ENCODE measurements at regions not wholly inside any gene's neighbourhood (a gene's known extent, or its start where the extent isn't known, plus 50 kb on each side); places are given as distances from the start of the nearest gene placed in this dataset.

GRCh38 chr21:15498455-15498854, 231.3 kb upstream of the USP25 start:
- TF ChIP-seq FOS (IDR thresholded peaks at IDR 0.05; ENCODE audit: low read depth, low read length) (no peak), MAFK (IDR thresholded peaks at IDR 0.05; ENCODE audit: low read depth, low read length) (no peak)

Measured in IMR-90 (cell line).